ENCODE measurements at regions not wholly inside any gene's neighbourhood (a gene's known extent, or its start where the extent isn't known, plus 50 kb on each side); places are given as distances from the start of the nearest gene placed in this dataset.
"Not testable (repeated sequence)": the region's sequence is repeated elsewhere in the genome, so short reads cannot be mapped to it uniquely, and the experiment has no call there.

- not testable (repeated sequence) for TF ChIP-seq CTCF (IDR thresholded peaks at IDR 0.05; ENCODE audit: low read depth, low read length); MAX (IDR thresholded peaks at IDR 0.05; ENCODE audit: low read depth, low read length); POLR2A (IDR thresholded peaks at IDR 0.05; ENCODE audit: extremely low read depth, insufficient read length); MYC (IDR thresholded peaks at IDR 0.05; ENCODE audit: low read depth, low read length)
Measured at GRCh38 chr14:23744368-23744767, 108.2 kb downstream of the DHRS2 start.

Measured in NB4 (cell line).